GM19324 (cell line): ENCODE measurements at regions not wholly inside any gene's neighbourhood (a gene's known extent, or its start where the extent isn't known, plus 50 kb on each side); places are given as distances from the start of the nearest gene placed in this dataset.
"Not testable (repeated sequence)": the region's sequence is repeated elsewhere in the genome, so short reads cannot be mapped to it uniquely, and the experiment has no call there.

Experiments
- ATAC-seq: cut with Tn5 transposase; IDR thresholded peaks from one replicate; pipeline ENCODE4 v1.9.1; 2021; ENCODE audit warnings: mild to moderate bottlenecking, moderate library complexity; ENCODE audit not compliant: unreplicated experiment, low FRiP score

- no peak for ATAC-seq
Observed at GRCh38 chr6:20263059-20263458, 50.8 kb upstream of the MBOAT1 start.

GRCh38 chr6:20265842-20266241 is 53.6 kb upstream of the MBOAT1 start:
- ATAC-seq = no peak

- ATAC-seq = no peak
Observed at GRCh38 chr6:20266851-20267608, 54.8 kb upstream of the MBOAT1 start.

DNA sequence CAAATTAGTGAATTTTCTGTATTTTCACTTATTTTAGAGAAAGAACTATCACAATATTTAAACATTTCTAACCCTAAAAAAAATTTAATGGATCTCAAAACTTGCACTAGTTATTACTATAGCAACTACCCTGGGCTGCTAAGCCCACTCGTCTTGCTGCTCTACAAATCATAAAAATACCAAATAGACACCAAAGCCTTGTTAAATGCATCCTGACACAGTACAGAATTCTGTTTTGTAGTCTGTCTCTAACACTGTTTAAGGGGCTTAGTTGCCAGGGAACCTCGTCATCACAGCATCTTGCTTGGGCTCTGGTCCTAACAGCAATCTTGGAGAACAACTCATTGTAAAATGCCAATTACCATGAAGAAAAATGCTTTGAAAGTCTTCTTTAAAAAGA is 56.9 kb upstream of the MBOAT1 start:
- ATAC-seq = no peak

DNA sequence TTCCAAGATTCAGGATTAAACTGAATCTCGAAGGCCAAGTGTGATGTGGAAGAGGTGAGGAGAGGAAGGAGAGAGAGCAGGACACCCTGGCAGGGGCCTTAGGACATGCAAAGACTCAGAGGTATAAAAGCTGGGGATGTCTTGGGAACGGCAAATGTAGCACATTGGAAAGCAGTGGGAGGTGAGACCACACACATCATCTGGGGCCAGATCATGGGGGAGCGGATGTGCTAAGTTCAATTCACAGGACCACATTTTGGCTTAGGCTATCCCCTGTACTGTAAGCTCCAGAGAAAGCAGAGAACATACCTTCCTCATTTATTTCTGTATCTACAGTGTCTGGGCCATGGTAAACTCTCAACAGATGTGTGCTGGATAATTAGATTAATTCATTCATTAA is 59.5 kb upstream of the MBOAT1 start:
- ATAC-seq = no peak

DNA sequence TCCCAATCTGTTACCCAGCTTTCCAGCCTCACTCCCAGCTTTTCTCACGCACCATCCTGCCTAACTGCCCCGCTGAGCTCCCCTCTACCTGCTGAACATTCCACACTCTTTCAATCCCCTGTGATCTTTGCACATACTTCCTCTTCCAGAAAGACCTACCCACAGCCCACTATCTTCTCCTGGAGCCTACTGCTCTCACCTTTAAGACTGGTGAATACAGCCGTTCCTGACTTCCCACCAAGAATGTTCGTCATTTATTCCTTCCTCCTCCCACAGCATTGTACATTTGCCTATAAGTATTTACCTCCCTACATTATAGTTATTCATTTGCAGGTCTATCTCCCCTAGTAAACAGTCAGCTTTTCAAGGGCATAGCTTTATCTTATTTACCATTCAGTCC is 61.9 kb upstream of the MBOAT1 start:
- no peak for ATAC-seq

- not testable (repeated sequence) for ATAC-seq
Observed at GRCh38 chr6:20275837-20276236, 63.6 kb upstream of the MBOAT1 start.

DNA sequence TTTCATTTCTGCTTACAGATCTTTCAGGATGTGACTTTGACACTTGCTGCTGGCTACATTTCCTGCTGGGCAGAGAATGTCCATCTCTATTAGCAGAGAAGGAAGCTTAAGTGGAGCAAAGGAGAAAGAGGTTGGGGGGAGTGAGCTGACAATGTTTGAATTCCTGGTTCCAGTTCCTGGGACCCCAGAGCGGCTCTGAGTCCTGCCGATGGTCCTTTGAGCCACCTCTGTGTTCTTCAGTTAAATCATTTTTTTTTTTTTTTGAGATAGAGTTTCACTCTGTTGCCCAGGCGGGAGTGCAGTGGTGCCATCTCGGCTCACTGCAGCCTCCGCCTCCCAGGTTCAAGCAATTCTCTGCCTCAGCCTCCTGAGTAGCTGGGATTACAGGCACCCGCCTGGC is 65.5 kb upstream of the MBOAT1 start:
- ATAC-seq = not testable (repeated sequence)

- ATAC-seq = no peak
Observed at GRCh38 chr6:20279051-20279450, 66.8 kb upstream of the MBOAT1 start.

GRCh38 chr6:20279608-20280287 is 67.5 kb upstream of the MBOAT1 start:
- ATAC-seq = no peak

DNA sequence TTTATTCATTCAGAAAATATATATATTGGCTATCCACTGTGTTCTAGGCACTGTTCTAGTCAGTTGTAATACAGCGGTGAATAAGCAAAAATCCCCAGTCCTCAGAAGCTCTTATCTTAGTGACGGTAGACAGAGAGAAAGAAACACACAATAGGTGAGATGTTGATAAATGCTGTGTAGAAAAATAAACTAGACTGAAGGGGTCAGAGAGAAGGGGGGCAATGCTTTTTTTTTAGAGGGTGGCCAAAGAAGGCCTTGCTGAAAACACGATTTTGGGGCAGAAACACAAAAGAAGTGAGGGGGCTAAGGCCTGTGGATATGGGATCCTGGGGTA is 68.0 kb upstream of the MBOAT1 start:
- no peak for ATAC-seq

DNA sequence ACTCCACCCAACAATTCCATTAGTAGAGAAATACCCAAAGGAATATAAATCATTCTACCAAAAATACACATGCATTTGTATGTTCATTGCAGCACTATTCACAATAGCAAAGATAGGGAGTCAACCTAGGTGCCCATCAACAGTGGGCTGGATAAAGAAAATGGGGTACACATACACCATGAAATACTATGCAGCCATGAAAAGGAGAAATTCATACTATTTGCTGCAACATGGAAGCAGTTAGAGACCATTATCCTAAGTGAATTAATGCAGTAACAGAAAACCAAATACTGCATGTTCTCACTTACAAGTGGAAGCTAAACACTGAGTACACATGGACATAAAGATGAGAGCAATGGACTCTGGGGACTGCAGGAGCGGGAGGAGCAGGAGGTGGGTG is 72.4 kb upstream of the MBOAT1 start:
- no peak for ATAC-seq

DNA sequence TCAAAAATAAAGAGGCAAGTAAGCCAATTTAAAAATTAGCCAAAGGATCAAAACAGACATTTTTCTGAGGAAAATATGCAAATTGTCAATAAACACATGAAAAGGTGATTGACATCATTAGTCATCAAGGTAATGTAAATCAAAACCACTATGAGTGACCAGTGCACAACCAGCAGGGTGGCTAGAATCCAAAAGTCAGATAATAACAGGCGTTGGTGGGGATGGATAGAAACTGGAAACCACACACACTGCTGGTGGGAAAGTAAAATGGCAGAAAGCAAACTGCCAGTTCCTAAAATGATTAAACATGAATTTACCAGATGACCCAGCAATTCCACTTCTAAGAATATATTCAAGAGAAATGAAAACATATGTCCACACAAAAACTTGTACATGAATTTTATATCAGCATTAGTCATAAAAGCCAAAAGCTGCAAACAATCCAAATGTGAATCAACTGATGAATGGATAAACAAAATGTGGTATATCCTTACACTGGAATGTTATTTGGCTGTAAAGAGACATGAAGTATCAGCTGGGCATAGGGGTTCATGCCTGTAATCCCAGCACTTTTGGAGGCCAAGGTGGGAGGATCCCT is 74.8 kb upstream of the MBOAT1 start:
- ATAC-seq = no peak

GRCh38 chr6:20291764-20292580 is 79.7 kb upstream of the MBOAT1 start:
- no peak for ATAC-seq

GRCh38 chr6:20292905-20293304 is 80.6 kb upstream of the MBOAT1 start:
- ATAC-seq = no peak

DNA sequence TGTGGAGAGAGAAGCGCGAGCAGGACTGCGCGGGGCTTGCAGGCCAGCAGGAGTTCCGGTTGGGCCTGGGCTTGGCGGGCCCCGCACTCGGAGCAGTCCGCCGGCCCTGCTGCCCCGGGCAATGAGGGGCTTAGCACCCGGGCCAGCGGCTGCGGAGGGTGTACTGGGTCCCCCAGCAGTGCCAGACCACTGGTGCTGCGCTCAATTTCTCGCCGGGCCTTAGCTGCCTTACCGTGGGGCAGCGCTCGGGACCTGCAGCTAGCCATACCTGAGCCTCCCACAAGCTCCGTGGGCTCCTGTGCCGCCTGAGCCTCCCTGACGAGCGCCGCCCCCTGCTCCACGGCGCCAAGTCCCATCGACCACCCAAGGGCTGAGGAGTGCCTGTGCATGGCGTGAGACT is 89.0 kb upstream of the MBOAT1 start:
- no peak for ATAC-seq

DNA sequence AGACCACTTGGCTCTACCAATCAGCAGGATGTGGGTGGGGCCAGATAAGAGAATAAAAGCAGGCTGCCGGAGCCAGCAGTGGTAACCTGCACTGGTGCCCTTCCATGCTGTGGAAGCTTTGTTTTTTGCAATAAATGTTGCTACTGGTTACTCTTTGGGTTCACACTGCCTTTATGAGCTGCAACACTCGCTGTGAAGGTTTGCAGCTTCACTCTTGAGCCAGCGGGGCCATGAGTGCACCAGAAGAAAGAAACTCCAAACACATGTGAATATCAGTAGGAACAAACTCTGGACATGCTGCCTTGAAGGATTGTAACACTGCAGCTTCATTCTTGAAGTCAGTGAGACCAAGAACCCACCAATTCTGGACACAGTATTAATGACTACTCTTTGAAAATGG is 89.9 kb upstream of the MBOAT1 start:
- no peak for ATAC-seq

GRCh38 chr6:20302702-20303251 is 90.5 kb upstream of the MBOAT1 start:
- no peak for ATAC-seq

- ATAC-seq = no peak
Observed at GRCh38 chr6:20306491-20306890, 94.2 kb upstream of the MBOAT1 start.

DNA sequence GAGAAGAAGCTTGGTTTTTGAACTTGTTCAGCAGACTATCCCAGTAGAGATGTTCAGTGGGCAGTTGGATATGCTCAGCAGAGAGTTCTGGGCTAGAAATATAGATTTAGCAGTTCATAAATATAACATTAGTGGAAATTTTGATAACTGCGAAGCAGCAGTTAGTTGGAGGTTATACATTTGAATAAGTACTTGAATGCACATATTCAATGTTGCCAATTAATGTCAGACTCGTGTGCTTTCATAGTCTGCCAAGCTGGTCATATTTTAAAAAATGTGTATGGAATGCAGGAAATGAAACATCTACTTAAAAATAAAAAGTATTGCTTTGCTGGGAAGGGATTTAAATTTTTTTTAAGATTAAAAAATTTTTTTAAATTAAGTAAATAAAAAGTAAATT is 92.5 kb upstream of the E2F3 start:
- ATAC-seq = no peak

GRCh38 chr6:20310185-20310584 is 91.5 kb upstream of the E2F3 start:
- ATAC-seq = no peak
